Stomach (tissue), 4 donors: ENCODE measurements at regions not wholly inside any gene's neighbourhood (a gene's known extent, or its start where the extent isn't known, plus 50 kb on each side); places are given as distances from the start of the nearest gene placed in this dataset.

Source experiments
- POLR2A ChIP-seq, 4 donors: fragments of 450-650 bp; IDR thresholded peaks; one replicate each; pipeline ENCODE4 v1.6.1; 2016; ENCODE audit warnings: antibody characterized with exemption in 4 of 4, control low read depth in 2 of 4, mild to moderate bottlenecking in 1 of 4, moderate library complexity in 1 of 4
- TF ChIP-seq, protein P1 (sequence below), 7 experiments: fragments of 450-650 bp in 4 of 7; fragments of 200-600 bp in 3 of 7; sonication (generic) in 3 of 7; IDR thresholded peaks; one replicate each; pipeline ENCODE4 v1.5.1; 2016 to 2019; ENCODE audit warnings: antibody characterized with exemption in 7 of 7, control low read depth in 2 of 7, mild to moderate bottlenecking in 1 of 7

DNA sequence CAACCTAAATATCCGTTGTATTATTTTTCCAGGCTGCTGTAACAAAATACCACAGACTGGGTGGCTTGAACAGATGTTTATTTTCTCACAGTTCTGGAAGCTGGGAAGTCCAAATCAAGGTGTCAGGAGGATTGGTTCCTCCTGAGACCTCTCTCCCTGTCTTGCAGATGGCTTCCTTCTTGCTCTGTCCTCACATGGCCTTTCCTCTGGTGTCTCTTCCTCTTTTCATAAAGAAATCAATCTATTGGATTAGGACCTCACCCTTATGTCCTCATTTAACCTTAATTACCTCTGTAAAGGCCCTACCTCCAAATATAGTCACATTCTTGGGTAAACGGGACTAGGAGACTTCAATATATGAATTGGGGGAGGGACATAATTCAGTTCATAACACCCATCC is 89.2 kb upstream of the PLCL2 start:
- TF ChIP-seq, protein P1, sequence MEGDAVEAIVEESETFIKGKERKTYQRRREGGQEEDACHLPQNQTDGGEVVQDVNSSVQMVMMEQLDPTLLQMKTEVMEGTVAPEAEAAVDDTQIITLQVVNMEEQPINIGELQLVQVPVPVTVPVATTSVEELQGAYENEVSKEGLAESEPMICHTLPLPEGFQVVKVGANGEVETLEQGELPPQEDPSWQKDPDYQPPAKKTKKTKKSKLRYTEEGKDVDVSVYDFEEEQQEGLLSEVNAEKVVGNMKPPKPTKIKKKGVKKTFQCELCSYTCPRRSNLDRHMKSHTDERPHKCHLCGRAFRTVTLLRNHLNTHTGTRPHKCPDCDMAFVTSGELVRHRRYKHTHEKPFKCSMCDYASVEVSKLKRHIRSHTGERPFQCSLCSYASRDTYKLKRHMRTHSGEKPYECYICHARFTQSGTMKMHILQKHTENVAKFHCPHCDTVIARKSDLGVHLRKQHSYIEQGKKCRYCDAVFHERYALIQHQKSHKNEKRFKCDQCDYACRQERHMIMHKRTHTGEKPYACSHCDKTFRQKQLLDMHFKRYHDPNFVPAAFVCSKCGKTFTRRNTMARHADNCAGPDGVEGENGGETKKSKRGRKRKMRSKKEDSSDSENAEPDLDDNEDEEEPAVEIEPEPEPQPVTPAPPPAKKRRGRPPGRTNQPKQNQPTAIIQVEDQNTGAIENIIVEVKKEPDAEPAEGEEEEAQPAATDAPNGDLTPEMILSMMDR (IDR thresholded peaks at IDR 0.05): no peak
- TF ChIP-seq POLR2A (IDR thresholded peaks at IDR 0.05): no peak
